ENCODE measurements at regions not wholly inside any gene's neighbourhood (a gene's known extent, or its start where the extent isn't known, plus 50 kb on each side); places are given as distances from the start of the nearest gene placed in this dataset.
A peak's percentile ranks its signal among the peaks of the same experiment; 100 is the strongest.

DNA sequence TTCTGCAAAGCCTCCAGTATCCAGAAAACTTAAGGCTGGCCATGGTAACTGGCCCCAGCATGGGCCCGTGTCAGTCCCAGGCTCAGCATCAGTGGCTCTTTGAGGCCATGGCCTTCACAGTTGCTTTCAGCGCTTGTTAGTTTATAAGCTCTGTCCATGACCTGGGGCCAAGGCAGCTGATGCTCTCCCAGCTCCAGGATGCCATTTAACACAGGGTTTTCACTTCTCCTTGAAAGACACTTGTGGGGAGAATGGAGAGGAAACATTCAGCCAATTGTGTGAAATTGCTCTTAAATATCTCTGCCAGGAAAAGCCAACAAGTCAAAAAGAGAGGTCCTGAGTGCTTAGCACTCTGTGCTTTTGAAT, 321.3 kb downstream of the FOXO1 start:
- H3K9me3 Mint-ChIP-seq: no peaks in the 10 kb centered on the region
- no peaks in the 10 kb centered on the region for H3K36me3 Mint-ChIP-seq
- Histone ChIP-seq H3K4me3 (ENCODE audit: low read length) (no peak overlapping the region), H3K27me3 (ENCODE audit: insufficient read depth, low read length, poor library complexity, severe bottlenecking) (no peaks in the 10 kb centered on the region), H3K9me3 (ENCODE audit: low read length) (no peaks in the 10 kb centered on the region), H3K36me3 (ENCODE audit: insufficient read depth, low read length) (no peaks in the 10 kb centered on the region), H3K4me1 (ENCODE audit: insufficient read depth, low read length) (no peaks in the 10 kb centered on the region), H3K27ac (ENCODE audit: low read depth, low read length) (no peak overlapping the region)
- no peaks in the 10 kb centered on the region for H3K4me1 Mint-ChIP-seq
- H3K4me3 Mint-ChIP-seq: no peak overlapping the region
- DNase-seq: no peak
- H3K27ac Mint-ChIP-seq: no peak overlapping the region
- CTCF ChIA-PET: no interaction called here
- peaks cover 0 to 2% of the 10 kb centered on the region in 2 donors for H3K27me3 Mint-ChIP-seq
- POLR2A ChIA-PET: no interaction called here

DNA sequence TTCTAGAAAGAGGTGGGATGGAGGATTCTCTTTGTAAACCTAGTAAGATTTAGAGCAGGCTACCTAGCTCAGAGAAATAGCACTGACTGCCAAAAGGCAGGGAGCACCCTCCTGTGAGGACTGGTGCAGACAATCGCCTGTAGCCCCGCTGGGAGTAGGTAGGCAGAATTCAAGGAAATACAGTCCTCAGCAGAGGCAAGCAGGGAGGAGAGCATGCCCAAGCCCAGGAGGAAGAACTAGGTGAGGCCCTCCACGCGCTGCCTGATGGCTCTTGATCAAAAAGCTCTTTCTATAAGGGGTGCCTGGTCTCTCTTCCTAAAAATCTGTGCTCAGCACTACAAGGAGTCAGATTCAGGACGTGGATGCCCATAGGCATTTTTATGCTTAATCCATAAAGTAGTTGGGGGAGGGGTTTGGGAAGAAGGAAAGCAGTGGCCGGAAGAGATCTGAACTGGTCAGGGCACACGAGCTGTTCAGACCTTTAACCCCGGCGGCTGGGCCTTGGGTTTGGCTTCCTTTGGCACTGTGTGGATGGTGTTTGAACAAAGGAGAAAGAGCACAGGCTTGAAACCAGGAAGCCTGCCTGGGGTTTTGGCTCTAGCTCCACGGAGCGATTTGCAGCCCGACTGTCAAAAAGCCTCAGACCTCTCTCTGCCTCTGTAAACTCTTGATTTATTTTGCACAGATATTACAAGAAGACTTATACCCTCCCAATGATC, 320.6 kb downstream of the FOXO1 start:
- CTCF ChIA-PET: no interaction called here
- H3K9me3 Mint-ChIP-seq: no peaks in the 10 kb centered on the region
- H3K4me3 Mint-ChIP-seq: no peak overlapping the region
- no peak for DNase-seq
- no peaks in the 10 kb centered on the region for H3K4me1 Mint-ChIP-seq
- H3K27ac Mint-ChIP-seq: peak overlapping the region in 1 of 8 donors; percentile 11
- Histone ChIP-seq H3K27me3 (ENCODE audit: insufficient read depth, low read length, poor library complexity, severe bottlenecking) (no peaks in the 10 kb centered on the region), H3K9me3 (ENCODE audit: low read length) (no peaks in the 10 kb centered on the region), H3K27ac (ENCODE audit: low read depth, low read length) (no peak overlapping the region), H3K4me3 (ENCODE audit: low read length) (no peak overlapping the region), H3K36me3 (ENCODE audit: insufficient read depth, low read length) (no peaks in the 10 kb centered on the region), H3K4me1 (ENCODE audit: insufficient read depth, low read length) (no peaks in the 10 kb centered on the region)
- H3K36me3 Mint-ChIP-seq: no peaks in the 10 kb centered on the region
- H3K27me3 Mint-ChIP-seq: peaks cover 0 to 2% of the 10 kb centered on the region in 2 donors
- POLR2A ChIA-PET: no interaction called here

DNA sequence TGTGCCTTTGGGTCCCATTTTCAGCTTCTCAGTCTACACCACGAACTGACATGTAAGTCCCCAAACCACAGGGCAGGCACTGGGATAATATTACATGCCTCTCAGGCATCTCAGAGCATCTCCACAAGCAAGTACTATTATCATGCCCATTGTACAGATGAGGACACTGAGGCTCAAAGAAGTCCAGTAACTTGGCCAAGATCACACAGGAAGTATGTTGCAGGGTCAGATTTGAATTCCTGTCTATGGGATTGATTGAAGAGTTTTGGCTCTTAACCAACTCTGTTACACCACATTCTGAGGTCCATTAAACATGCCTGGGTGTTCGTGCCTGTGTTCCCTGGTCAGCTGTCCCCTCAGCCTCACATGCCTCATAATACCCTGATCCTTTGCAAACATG, 319.8 kb downstream of the FOXO1 start:
- POLR2A ChIA-PET: no interaction called here
- H3K27ac ChIP-seq (ENCODE audit: low read depth, low read length): no peak overlapping the region
- no peaks in the 10 kb centered on the region for H3K9me3 ChIP-seq (ENCODE audit: low read length)
- no peak overlapping the region for H3K4me3 ChIP-seq (ENCODE audit: low read length)
- CTCF ChIA-PET: interaction anchor here (1.6 kb wide), 1 partner anchor 31 kb away, joined by 3 read pairs; no protein-coding TSS in a partner anchor
- H3K4me1 ChIP-seq (ENCODE audit: insufficient read depth, low read length): no peaks in the 10 kb centered on the region
- Mint-ChIP-seq H3K9me3 (no peaks in the 10 kb centered on the region), H3K4me1 (no peaks in the 10 kb centered on the region), H3K27me3 (peaks cover 0 to 5% of the 10 kb centered on the region in 2 donors), H3K27ac (no peak overlapping the region), H3K4me3 (no peak overlapping the region), H3K36me3 (no peaks in the 10 kb centered on the region)
- no peaks in the 10 kb centered on the region for H3K27me3 ChIP-seq (ENCODE audit: insufficient read depth, low read length, poor library complexity, severe bottlenecking)
- H3K36me3 ChIP-seq (ENCODE audit: insufficient read depth, low read length): no peaks in the 10 kb centered on the region
- DNase-seq: no peak

DNA sequence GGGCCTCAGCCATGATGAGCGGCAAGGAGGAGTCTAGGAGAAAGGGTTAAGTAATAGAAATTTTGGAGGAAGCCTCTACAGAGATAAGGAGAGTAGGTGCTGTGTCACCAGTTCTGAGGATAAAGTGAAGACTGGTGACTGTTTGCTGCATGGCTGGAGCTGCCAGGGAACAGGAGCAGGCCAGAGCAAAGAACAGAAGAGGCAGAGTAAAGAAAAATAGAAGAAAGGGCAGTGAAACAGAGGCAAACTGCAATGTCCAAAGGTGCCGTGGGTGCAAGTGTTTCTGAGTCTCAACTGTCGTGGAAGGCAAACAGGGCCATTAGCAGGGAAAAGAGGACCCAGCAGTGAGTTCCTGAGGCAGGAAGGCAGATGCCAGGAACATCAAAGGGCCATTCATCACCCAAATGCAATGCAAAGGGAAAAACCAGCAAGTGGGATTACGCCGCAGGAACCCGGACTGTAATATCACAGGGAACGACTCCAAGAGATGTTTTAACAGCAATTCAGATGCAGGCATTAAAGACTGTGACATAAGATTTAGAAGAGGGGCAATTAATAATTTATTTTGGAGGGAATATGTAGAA, 318.3 kb downstream of the FOXO1 start:
- H3K9me3 Mint-ChIP-seq: no peaks in the 10 kb centered on the region
- CTCF ChIA-PET: no interaction called here
- H3K4me3 Mint-ChIP-seq: no peak overlapping the region

DNA sequence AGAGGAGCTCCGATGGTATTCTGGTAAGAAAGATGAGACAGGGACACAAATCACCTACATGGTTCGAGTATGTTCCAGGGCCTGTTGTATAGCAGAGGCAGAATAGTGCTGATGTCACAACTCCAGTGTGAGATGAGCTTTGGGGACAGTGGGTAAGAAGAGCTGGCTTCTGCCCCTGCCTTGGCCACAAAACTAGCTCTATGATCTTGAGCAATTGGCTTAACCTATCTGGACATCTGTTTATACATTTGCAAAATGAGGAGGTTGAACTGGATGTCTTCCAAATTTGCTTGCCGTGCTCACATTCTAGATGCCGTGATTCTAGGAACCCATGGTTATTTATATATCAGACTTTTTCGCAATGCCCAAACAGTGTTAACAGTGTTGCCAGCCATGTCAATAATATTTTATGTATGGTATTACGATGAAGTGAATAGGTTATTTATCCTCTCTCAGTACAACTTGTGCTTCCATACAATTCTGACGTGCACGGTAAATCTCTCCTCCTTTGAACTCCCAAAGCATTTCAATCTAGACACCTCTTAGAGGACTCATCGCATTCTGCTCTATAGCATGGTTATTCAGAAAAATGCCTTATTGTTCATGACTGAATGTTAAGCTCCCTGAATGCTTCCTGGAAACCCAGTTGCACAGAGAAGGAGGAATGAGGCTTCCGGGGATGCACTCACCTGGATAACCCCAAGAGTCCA, 316.0 kb downstream of the FOXO1 start:
- no peak overlapping the region for H3K4me3 Mint-ChIP-seq
- no peaks in the 10 kb centered on the region for H3K9me3 Mint-ChIP-seq
- H3K27ac Mint-ChIP-seq: peak overlapping the region in 2 of 8 donors; percentile 4 to 8
- DNase-seq: no peak
- H3K36me3 Mint-ChIP-seq: peaks cover 0 to 2% (median 0%) of the 10 kb centered on the region in 3 donors
- Histone ChIP-seq H3K9me3 (ENCODE audit: low read length) (no peaks in the 10 kb centered on the region), H3K36me3 (ENCODE audit: insufficient read depth, low read length) (no peaks in the 10 kb centered on the region), H3K27ac (ENCODE audit: low read depth, low read length) (no peak overlapping the region), H3K4me1 (ENCODE audit: insufficient read depth, low read length) (no peaks in the 10 kb centered on the region), H3K4me3 (ENCODE audit: low read length) (no peak overlapping the region), H3K27me3 (ENCODE audit: insufficient read depth, low read length, poor library complexity, severe bottlenecking) (no peaks in the 10 kb centered on the region)
- H3K4me1 Mint-ChIP-seq: no peaks in the 10 kb centered on the region
- peaks cover 0 to 4% of the 10 kb centered on the region in 2 donors for H3K27me3 Mint-ChIP-seq
- CTCF ChIA-PET: no interaction called here
- POLR2A ChIA-PET: no interaction called here

More for the DNA sequence above, 318.3 kb downstream of the FOXO1 start:
- H3K4me3 ChIP-seq (ENCODE audit: low read length): no peak overlapping the region
- no peaks in the 10 kb centered on the region for H3K27me3 ChIP-seq (ENCODE audit: insufficient read depth, low read length, poor library complexity, severe bottlenecking)
- POLR2A ChIA-PET: no interaction called here
- H3K27ac ChIP-seq (ENCODE audit: low read depth, low read length): no peak overlapping the region
- peak overlapping the region in 1 of 8 donors; percentile 39 for H3K27ac Mint-ChIP-seq
- peaks cover 0 to 5% of the 10 kb centered on the region in 2 donors for H3K27me3 Mint-ChIP-seq
- peaks cover 0 to 2% (median 0%) of the 10 kb centered on the region in 3 donors for H3K36me3 Mint-ChIP-seq
- H3K4me1 ChIP-seq (ENCODE audit: insufficient read depth, low read length): no peaks in the 10 kb centered on the region
- DNase-seq: no peak
- H3K9me3 ChIP-seq (ENCODE audit: low read length): no peaks in the 10 kb centered on the region
- no peaks in the 10 kb centered on the region for H3K36me3 ChIP-seq (ENCODE audit: insufficient read depth, low read length)
- H3K4me1 Mint-ChIP-seq: no peaks in the 10 kb centered on the region

DNA sequence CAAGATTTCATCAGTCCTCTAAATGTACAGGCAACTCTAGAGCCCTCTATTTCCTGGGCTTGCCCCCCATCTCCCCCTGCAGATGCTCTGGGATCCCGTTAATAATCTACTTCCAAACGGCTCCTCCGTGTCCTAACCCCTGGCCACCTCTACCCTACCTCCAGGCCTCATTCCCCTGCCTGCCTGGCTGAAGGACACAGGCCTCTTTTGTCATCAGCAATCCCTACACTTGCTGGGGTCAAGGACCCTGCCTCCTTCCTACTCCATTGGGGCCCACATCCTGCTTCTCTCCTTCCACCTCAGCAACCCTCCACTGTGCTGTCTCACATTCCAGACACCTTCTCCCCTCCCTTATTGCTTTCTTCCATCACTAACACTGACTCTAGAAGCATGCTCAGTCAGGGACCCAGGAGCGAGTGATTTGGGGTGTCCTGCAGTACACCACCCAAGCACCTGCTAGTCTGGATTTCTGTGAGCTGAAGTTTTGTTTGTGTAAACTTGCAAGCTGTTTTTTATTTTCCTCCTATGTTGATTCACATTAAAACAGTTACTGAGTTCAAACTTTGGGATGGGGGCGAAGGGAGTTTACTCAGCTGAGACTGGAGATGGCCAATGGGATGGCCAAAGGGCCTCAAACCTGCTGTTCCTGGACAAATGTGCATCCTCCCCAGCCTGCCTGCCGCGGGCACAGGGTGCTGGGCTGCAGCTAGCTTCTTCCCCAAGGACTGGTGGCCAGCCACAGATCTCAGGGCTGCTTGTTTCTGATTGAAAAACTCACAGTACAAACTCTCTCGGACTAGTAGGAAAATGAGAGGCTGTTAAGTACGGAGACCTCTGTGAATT, 314.7 kb downstream of the FOXO1 start:
- Mint-ChIP-seq H3K4me3 (no peak overlapping the region), H3K36me3 (peaks cover 0 to 2% (median 0%) of the 10 kb centered on the region in 3 donors), H3K9me3 (no peaks in the 10 kb centered on the region), H3K27ac (peak overlapping the region in 2 of 8 donors; percentile 20 to 62), H3K4me1 (peaks cover 0 to 1% (median 0%) of the 10 kb centered on the region in 3 donors), H3K27me3 (peaks cover 0 to 4% of the 10 kb centered on the region in 2 donors)
- Histone ChIP-seq H3K27ac (ENCODE audit: low read depth, low read length) (no peak overlapping the region), H3K4me1 (ENCODE audit: insufficient read depth, low read length) (no peaks in the 10 kb centered on the region), H3K9me3 (ENCODE audit: low read length) (no peaks in the 10 kb centered on the region), H3K36me3 (ENCODE audit: insufficient read depth, low read length) (no peaks in the 10 kb centered on the region), H3K27me3 (ENCODE audit: insufficient read depth, low read length, poor library complexity, severe bottlenecking) (no peaks in the 10 kb centered on the region), H3K4me3 (ENCODE audit: low read length) (no peak overlapping the region)
- no peak for DNase-seq
- POLR2A ChIA-PET: no interaction called here
- CTCF ChIA-PET: no interaction called here

DNA sequence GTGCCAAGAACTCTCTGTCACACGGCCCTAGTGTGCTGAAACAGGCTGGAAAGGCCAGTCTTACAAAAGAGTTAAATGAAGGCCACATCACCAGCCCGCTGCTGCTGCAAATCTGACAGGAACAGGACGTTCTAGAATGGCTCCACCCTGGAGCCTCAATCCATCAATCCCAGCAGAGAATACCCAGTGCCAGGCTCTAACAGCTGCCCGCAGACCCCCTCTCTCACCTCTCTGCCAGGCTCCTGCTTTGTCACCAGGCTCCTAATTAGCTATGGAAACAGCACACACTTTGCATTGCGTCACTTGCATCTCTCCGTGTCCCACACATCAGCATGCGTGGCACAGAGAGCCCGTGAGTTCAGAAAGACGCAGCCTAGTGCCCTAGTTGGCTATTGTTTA, 314.1 kb downstream of the FOXO1 start:
- Histone ChIP-seq H3K27ac (ENCODE audit: low read depth, low read length) (no peak overlapping the region), H3K36me3 (ENCODE audit: insufficient read depth, low read length) (no peaks in the 10 kb centered on the region), H3K4me1 (ENCODE audit: insufficient read depth, low read length) (no peaks in the 10 kb centered on the region), H3K27me3 (ENCODE audit: insufficient read depth, low read length, poor library complexity, severe bottlenecking) (no peaks in the 10 kb centered on the region), H3K4me3 (ENCODE audit: low read length) (no peak overlapping the region), H3K9me3 (ENCODE audit: low read length) (no peaks in the 10 kb centered on the region)
- Mint-ChIP-seq H3K27me3 (peaks cover 0 to 4% of the 10 kb centered on the region in 2 donors), H3K4me1 (peaks cover 0 to 1% (median 0%) of the 10 kb centered on the region in 3 donors), H3K36me3 (peaks cover 0 to 2% (median 0%) of the 10 kb centered on the region in 3 donors), H3K9me3 (no peaks in the 10 kb centered on the region), H3K4me3 (no peak overlapping the region), H3K27ac (no peak overlapping the region)
- no peak for DNase-seq
- POLR2A ChIA-PET: no interaction called here
- CTCF ChIA-PET: no interaction called here

All from CD8-positive, alpha-beta memory T cell (primary cell).